ENCODE measurements at regions not wholly inside any gene's neighbourhood (a gene's known extent, or its start where the extent isn't known, plus 50 kb on each side); places are given as distances from the start of the nearest gene placed in this dataset.

- TF ChIP-seq, protein P1, sequence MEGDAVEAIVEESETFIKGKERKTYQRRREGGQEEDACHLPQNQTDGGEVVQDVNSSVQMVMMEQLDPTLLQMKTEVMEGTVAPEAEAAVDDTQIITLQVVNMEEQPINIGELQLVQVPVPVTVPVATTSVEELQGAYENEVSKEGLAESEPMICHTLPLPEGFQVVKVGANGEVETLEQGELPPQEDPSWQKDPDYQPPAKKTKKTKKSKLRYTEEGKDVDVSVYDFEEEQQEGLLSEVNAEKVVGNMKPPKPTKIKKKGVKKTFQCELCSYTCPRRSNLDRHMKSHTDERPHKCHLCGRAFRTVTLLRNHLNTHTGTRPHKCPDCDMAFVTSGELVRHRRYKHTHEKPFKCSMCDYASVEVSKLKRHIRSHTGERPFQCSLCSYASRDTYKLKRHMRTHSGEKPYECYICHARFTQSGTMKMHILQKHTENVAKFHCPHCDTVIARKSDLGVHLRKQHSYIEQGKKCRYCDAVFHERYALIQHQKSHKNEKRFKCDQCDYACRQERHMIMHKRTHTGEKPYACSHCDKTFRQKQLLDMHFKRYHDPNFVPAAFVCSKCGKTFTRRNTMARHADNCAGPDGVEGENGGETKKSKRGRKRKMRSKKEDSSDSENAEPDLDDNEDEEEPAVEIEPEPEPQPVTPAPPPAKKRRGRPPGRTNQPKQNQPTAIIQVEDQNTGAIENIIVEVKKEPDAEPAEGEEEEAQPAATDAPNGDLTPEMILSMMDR (IDR thresholded peaks at IDR 0.05) = no peak
- TF ChIP-seq POLR2A (IDR thresholded peaks at IDR 0.05) = no peak
These were observed 252.0 kb upstream of the CNTN3 start for GRCh38 chr3:74866357-74867030.
